GM13976 (cell line): ENCODE measurements at regions not wholly inside any gene's neighbourhood (a gene's known extent, or its start where the extent isn't known, plus 50 kb on each side); places are given as distances from the start of the nearest gene placed in this dataset.

ENCODE experiments used
- DNase-seq: peaks from one replicate; pipeline ENCODE4 v3.0.0; 2012; ENCODE audit warnings: low spot score
- in situ Hi-C: fragments of 300-500 bp; cut with MboI; formaldehyde crosslinking; loops from one replicate; pipeline ENCODE4 v1.12.0; 2022; ENCODE audit warnings: low sequenced_read_pairs, mixed read lengths, inconsistent platforms; ENCODE audit not compliant: unreplicated experiment
- TF ChIP-seq, protein P1 (sequence below): IDR thresholded peaks from 2 replicates; pipeline ENCODE4 v1.5.1; 2012; ENCODE audit warnings: borderline replicate concordance, mild to moderate bottlenecking; ENCODE audit not compliant: insufficient read depth; ENCODE audit errors: extremely low read depth, missing control alignments, control extremely low read depth

DNA sequence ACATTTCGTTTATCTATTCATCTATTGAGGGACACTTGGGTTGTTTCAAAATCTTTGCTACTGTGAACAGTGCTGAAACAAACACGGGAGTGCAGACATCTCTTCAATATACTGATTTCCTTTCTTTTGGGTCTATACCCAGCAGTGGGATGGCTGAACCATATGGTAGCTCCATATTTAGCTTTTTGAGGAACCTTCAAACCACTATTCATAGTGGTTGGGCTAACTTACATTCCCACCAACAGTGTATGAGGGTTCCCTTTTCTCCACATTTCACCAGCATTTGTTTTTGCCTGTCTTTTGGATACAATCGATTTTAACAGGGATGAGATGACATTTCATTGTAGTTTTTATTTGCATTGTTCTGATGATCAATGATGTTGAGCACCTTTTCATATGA is 798.2 kb downstream of the UQCRFS1 start:
- no peak for DNase-seq
- in situ Hi-C loops = no loop called here
- TF ChIP-seq, protein P1, sequence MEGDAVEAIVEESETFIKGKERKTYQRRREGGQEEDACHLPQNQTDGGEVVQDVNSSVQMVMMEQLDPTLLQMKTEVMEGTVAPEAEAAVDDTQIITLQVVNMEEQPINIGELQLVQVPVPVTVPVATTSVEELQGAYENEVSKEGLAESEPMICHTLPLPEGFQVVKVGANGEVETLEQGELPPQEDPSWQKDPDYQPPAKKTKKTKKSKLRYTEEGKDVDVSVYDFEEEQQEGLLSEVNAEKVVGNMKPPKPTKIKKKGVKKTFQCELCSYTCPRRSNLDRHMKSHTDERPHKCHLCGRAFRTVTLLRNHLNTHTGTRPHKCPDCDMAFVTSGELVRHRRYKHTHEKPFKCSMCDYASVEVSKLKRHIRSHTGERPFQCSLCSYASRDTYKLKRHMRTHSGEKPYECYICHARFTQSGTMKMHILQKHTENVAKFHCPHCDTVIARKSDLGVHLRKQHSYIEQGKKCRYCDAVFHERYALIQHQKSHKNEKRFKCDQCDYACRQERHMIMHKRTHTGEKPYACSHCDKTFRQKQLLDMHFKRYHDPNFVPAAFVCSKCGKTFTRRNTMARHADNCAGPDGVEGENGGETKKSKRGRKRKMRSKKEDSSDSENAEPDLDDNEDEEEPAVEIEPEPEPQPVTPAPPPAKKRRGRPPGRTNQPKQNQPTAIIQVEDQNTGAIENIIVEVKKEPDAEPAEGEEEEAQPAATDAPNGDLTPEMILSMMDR = no peak

DNA sequence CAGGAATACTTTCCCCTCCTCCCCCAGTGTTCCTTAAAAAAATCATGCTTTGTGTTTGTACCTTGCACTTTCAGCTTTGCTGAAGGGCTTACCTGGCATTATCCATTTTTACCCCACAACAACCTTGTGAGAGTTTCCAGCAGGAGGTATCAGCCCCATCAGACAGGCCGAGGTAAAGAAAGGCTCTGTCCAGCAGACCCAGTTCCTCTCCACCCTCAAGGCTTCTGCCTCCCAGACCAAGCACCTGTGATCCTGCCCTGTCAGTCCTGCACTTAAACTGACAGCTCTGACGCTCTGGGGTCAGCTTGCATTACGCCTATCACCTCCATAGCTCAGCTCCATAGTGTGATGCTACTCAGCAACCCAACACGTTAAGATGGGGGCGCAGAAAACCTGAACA is 803.1 kb downstream of the UQCRFS1 start:
- in situ Hi-C loops = no loop called here
- TF ChIP-seq, protein P1 = no peak
- no peak for DNase-seq

DNA sequence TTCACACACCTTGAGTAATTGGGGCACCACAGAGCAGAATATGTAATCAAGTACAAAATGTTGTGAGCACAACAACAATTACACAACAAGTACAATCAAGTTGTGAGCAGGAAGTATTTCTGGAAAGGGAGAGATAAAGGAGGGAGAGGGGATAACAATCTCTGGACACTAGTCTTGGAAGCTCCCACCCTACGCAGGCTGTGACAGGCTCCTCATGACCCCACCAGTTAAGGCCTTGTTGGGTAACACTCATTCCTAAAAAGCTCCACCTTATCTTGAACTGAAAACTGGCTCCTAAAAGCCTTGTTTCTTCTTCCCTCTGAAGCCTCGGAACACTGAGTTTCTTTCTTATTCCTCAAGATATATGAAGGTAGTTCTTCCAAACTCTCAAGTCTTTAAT is 806.0 kb downstream of the UQCRFS1 start:
- in situ Hi-C loops = no loop called here
- DNase-seq = no peak
- TF ChIP-seq, protein P1 = no peak

DNA sequence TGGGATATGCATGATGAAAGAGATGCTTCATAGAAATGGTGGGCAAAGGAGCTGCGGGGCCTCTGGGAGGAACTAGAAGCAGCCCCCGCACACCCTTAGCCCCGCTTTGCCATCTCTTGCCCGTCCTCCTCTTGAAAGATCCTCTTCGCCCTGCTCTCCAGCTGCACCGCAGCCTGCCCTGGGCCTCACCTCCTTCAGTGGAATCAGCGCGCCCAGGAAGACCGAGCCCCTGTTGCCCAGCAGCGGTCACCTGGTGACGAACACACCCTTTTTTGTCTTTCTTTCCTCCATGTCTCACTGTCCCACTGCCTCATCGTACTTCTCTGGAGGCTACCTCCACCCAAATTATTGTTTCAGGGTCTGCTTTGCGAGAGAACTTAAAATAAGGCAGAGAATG is 807.6 kb downstream of the UQCRFS1 start:
- in situ Hi-C loops = no loop called here
- TF ChIP-seq, protein P1 = no peak
- DNase-seq = no peak

DNA sequence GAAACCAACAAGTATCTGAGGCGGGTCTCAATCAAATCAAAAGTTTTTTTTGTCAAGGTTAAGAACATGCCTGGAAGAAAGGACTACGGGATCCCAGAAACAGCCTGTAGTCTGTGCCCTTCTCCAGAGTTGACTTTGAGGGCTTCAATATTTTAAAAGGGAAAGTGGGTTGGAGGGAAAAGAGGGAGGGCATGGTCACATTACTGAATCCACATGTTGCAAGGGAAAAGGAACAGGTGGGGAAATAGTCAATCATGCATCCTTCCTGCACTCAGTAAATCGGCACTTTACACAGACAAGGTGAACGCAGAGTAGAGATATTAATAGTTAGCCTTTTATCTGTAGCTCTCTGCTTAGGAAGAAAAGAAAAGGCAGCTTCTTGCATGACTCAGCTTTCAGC is 808.5 kb downstream of the UQCRFS1 start:
- TF ChIP-seq, protein P1 = no peak
- in situ Hi-C loops = no loop called here
- DNase-seq = no peak

DNA sequence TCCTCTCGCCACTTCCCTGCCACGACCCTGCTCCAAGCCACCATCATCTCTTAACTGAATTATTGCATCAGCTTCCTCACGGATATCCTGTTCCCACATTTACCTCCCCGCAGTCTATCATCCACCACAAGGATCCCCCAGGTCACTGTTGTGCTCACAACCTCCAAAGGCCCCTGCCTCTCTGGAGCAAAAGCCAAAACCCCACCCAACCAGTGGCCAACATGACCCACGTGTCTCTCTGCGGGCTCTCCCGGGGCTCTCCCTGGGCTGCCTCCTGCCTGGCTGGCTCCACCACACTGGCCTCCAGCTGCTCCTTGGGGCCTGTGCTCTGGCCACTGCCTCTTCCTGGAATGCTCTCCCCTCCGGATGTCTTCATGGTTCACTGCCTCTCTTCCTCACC is 809.3 kb downstream of the UQCRFS1 start:
- in situ Hi-C loops = no loop called here
- TF ChIP-seq, protein P1 = no peak

More for the DNA sequence above, 809.3 kb downstream of the UQCRFS1 start:
- DNase-seq = no peak
